ENCODE measurements at regions not wholly inside any gene's neighbourhood (a gene's known extent, or its start where the extent isn't known, plus 50 kb on each side); places are given as distances from the start of the nearest gene placed in this dataset.

- no peak overlapping the region for H2BK5ac ChIP-seq (ENCODE audit: low read depth, low read length, poor library complexity)
- no peak overlapping the region for H4K8ac ChIP-seq (ENCODE audit: low read depth, low read length)
- no peak overlapping the region for H3K4ac ChIP-seq (ENCODE audit: low read depth, low read length)
- H4K12ac ChIP-seq (ENCODE audit: low read depth, low read length): no peak overlapping the region
- no peak overlapping the region for H2BK120ac ChIP-seq (ENCODE audit: insufficient read depth, low read length, poor library complexity)
- no peak overlapping the region for H3K4me3 ChIP-seq (ENCODE audit: low read depth, low read length)
- no peak for DNase-seq
- no peak overlapping the region for H3K4me2 ChIP-seq (ENCODE audit: low read length)
- no peaks in the 10 kb centered on the region for H3K4me1 ChIP-seq (ENCODE audit: control insufficient read depth in 1 of 2, insufficient read depth in 2 of 2, low read length in 2 of 2)
- no peak overlapping the region for H2BK12ac ChIP-seq (ENCODE audit: low read length)
- WGBS (ENCODE audit: extremely low coverage, insufficient coverage, insufficient read length): no CpG with 5 or more reads among the region's 1 CpG
- peaks cover 6% of the 10 kb centered on the region for H3K9me3 ChIP-seq (ENCODE audit: insufficient read depth, low read depth, low read length)
- H3K27ac ChIP-seq (ENCODE audit: low read depth, low read length): no peak overlapping the region
- H3K36me3 ChIP-seq (ENCODE audit: control insufficient read depth in 1 of 2, insufficient read depth in 2 of 2, low read length in 2 of 2): no peaks in the 10 kb centered on the region
- no peak overlapping the region for H4K91ac ChIP-seq (ENCODE audit: low read depth, low read length)
- H3K9ac ChIP-seq (ENCODE audit: low read length): no peak overlapping the region
- H3K27me3 ChIP-seq (ENCODE audit: insufficient read depth, low read length): no peaks in the 10 kb centered on the region
- no peak overlapping the region for H3K18ac ChIP-seq (ENCODE audit: low read length)
- H2AFZ ChIP-seq (ENCODE audit: insufficient read depth, low read length, poor library complexity): no peak overlapping the region
- H3K23ac ChIP-seq (ENCODE audit: low read length): no peak overlapping the region
- no peaks in the 10 kb centered on the region for H3K79me2 ChIP-seq (ENCODE audit: control insufficient read depth, insufficient read depth, low read length, poor library complexity)
- H3K79me1 ChIP-seq (ENCODE audit: low read length): no peaks in the 10 kb centered on the region
- no peak overlapping the region for H3K14ac ChIP-seq (ENCODE audit: low read length)
- H2AK5ac ChIP-seq (ENCODE audit: low read length): no peak overlapping the region
Observed at GRCh38 chr1:209230314-209230713, 353.2 kb upstream of the CAMK1G start.

- H3K79me2 ChIP-seq (ENCODE audit: control insufficient read depth, insufficient read depth, low read length, poor library complexity): no peaks in the 10 kb centered on the region
- H2BK5ac ChIP-seq (ENCODE audit: low read depth, low read length, poor library complexity): no peak overlapping the region
- H3K27me3 ChIP-seq (ENCODE audit: insufficient read depth, low read length): no peaks in the 10 kb centered on the region
- no peak for DNase-seq
- no peak overlapping the region for H2BK12ac ChIP-seq (ENCODE audit: low read length)
- no peaks in the 10 kb centered on the region for H3K79me1 ChIP-seq (ENCODE audit: low read length)
- no peaks in the 10 kb centered on the region for H3K4me1 ChIP-seq (ENCODE audit: control insufficient read depth in 1 of 2, insufficient read depth in 2 of 2, low read length in 2 of 2)
- H3K27ac ChIP-seq (ENCODE audit: low read depth, low read length): no peak overlapping the region
- no peak overlapping the region for H4K91ac ChIP-seq (ENCODE audit: low read depth, low read length)
- H3K23ac ChIP-seq (ENCODE audit: low read length): no peak overlapping the region
- H2AK5ac ChIP-seq (ENCODE audit: low read length): no peak overlapping the region
- H3K9me3 ChIP-seq (ENCODE audit: insufficient read depth, low read depth, low read length): peaks cover 6% of the 10 kb centered on the region
- H3K9ac ChIP-seq (ENCODE audit: low read length): no peak overlapping the region
- no peak overlapping the region for H3K4me3 ChIP-seq (ENCODE audit: low read depth, low read length)
- no peak overlapping the region for H4K12ac ChIP-seq (ENCODE audit: low read depth, low read length)
- H2BK120ac ChIP-seq (ENCODE audit: insufficient read depth, low read length, poor library complexity): no peak overlapping the region
- no CpG with 5 or more reads among the region's 84 CpGs for WGBS (ENCODE audit: extremely low coverage, insufficient coverage, insufficient read length)
- no peak overlapping the region for H3K4me2 ChIP-seq (ENCODE audit: low read length)
- no peak overlapping the region for H3K4ac ChIP-seq (ENCODE audit: low read depth, low read length)
- H4K8ac ChIP-seq (ENCODE audit: low read depth, low read length): no peak overlapping the region
- no peak overlapping the region for H2AFZ ChIP-seq (ENCODE audit: insufficient read depth, low read length, poor library complexity)
- H3K18ac ChIP-seq (ENCODE audit: low read length): no peak overlapping the region
- no peaks in the 10 kb centered on the region for H3K36me3 ChIP-seq (ENCODE audit: control insufficient read depth in 1 of 2, insufficient read depth in 2 of 2, low read length in 2 of 2)
- no peak overlapping the region for H3K14ac ChIP-seq (ENCODE audit: low read length)
Observed at GRCh38 chr1:209231476-209232156, 351.9 kb upstream of the CAMK1G start.

GRCh38 chr1:209232197-209232596 is 351.3 kb upstream of the CAMK1G start:
- H2BK5ac ChIP-seq (ENCODE audit: low read depth, low read length, poor library complexity): no peak overlapping the region
- H3K4me3 ChIP-seq (ENCODE audit: low read depth, low read length): no peak overlapping the region
- no peaks in the 10 kb centered on the region for H3K79me2 ChIP-seq (ENCODE audit: control insufficient read depth, insufficient read depth, low read length, poor library complexity)
- no peak overlapping the region for H4K12ac ChIP-seq (ENCODE audit: low read depth, low read length)
- H3K18ac ChIP-seq (ENCODE audit: low read length): no peak overlapping the region
- peaks cover 6% of the 10 kb centered on the region for H3K9me3 ChIP-seq (ENCODE audit: insufficient read depth, low read depth, low read length)
- no peaks in the 10 kb centered on the region for H3K79me1 ChIP-seq (ENCODE audit: low read length)
- no peak overlapping the region for H2BK120ac ChIP-seq (ENCODE audit: insufficient read depth, low read length, poor library complexity)
- no peaks in the 10 kb centered on the region for H3K27me3 ChIP-seq (ENCODE audit: insufficient read depth, low read length)
- no peak for DNase-seq
- H3K4me1 ChIP-seq (ENCODE audit: control insufficient read depth in 1 of 2, insufficient read depth in 2 of 2, low read length in 2 of 2): no peaks in the 10 kb centered on the region
- H2AFZ ChIP-seq (ENCODE audit: insufficient read depth, low read length, poor library complexity): no peak overlapping the region
- H4K8ac ChIP-seq (ENCODE audit: low read depth, low read length): no peak overlapping the region
- no peak overlapping the region for H3K14ac ChIP-seq (ENCODE audit: low read length)
- H3K23ac ChIP-seq (ENCODE audit: low read length): no peak overlapping the region
- no peak overlapping the region for H3K4me2 ChIP-seq (ENCODE audit: low read length)
- H3K27ac ChIP-seq (ENCODE audit: low read depth, low read length): no peak overlapping the region
- no peaks in the 10 kb centered on the region for H3K36me3 ChIP-seq (ENCODE audit: control insufficient read depth in 1 of 2, insufficient read depth in 2 of 2, low read length in 2 of 2)
- no peak overlapping the region for H4K91ac ChIP-seq (ENCODE audit: low read depth, low read length)
- no peak overlapping the region for H2AK5ac ChIP-seq (ENCODE audit: low read length)
- H3K4ac ChIP-seq (ENCODE audit: low read depth, low read length): no peak overlapping the region
- no peak overlapping the region for H2BK12ac ChIP-seq (ENCODE audit: low read length)
- no peak overlapping the region for H3K9ac ChIP-seq (ENCODE audit: low read length)
- WGBS (ENCODE audit: extremely low coverage, insufficient coverage, insufficient read length): no CpG with 5 or more reads among the region's 17 CpGs

- Histone ChIP-seq H3K79me1 (ENCODE audit: low read length) (no peaks in the 10 kb centered on the region), H3K4me1 (ENCODE audit: control insufficient read depth in 1 of 2, insufficient read depth in 2 of 2, low read length in 2 of 2) (no peaks in the 10 kb centered on the region), H3K23ac (ENCODE audit: low read length) (no peak overlapping the region), H3K14ac (ENCODE audit: low read length) (no peak overlapping the region), H3K27me3 (ENCODE audit: insufficient read depth, low read length) (no peaks in the 10 kb centered on the region), H2AFZ (ENCODE audit: insufficient read depth, low read length, poor library complexity) (no peak overlapping the region), H3K9me3 (ENCODE audit: insufficient read depth, low read depth, low read length) (peaks cover 6% of the 10 kb centered on the region), H2AK5ac (ENCODE audit: low read length) (no peak overlapping the region), H3K9ac (ENCODE audit: low read length) (no peak overlapping the region), H4K12ac (ENCODE audit: low read depth, low read length) (no peak overlapping the region), H4K8ac (ENCODE audit: low read depth, low read length) (no peak overlapping the region), H3K36me3 (ENCODE audit: control insufficient read depth in 1 of 2, insufficient read depth in 2 of 2, low read length in 2 of 2) (no peaks in the 10 kb centered on the region), H2BK5ac (ENCODE audit: low read depth, low read length, poor library complexity) (no peak overlapping the region), H4K91ac (ENCODE audit: low read depth, low read length) (no peak overlapping the region), H3K27ac (ENCODE audit: low read depth, low read length) (no peak overlapping the region), H3K4me2 (ENCODE audit: low read length) (no peak overlapping the region), H3K18ac (ENCODE audit: low read length) (no peak overlapping the region), H3K4ac (ENCODE audit: low read depth, low read length) (no peak overlapping the region), H3K79me2 (ENCODE audit: control insufficient read depth, insufficient read depth, low read length, poor library complexity) (no peaks in the 10 kb centered on the region), H3K4me3 (ENCODE audit: low read depth, low read length) (no peak overlapping the region), H2BK12ac (ENCODE audit: low read length) (no peak overlapping the region), H2BK120ac (ENCODE audit: insufficient read depth, low read length, poor library complexity) (no peak overlapping the region)
- DNase-seq: no peak
- no CpG with 5 or more reads among the region's 15 CpGs for WGBS (ENCODE audit: extremely low coverage, insufficient coverage, insufficient read length)
Observed at GRCh38 chr1:209232759-209233158, 350.8 kb upstream of the CAMK1G start.
